HG02884 (cell line): ENCODE measurements at regions not wholly inside any gene's neighbourhood (a gene's known extent, or its start where the extent isn't known, plus 50 kb on each side); places are given as distances from the start of the nearest gene placed in this dataset.
"Not testable (repeated sequence)": the region's sequence is repeated elsewhere in the genome, so short reads cannot be mapped to it uniquely, and the experiment has no call there.

ENCODE experiments used
- ATAC-seq: cut with Tn5 transposase; IDR thresholded peaks from one replicate; pipeline ENCODE4 v1.9.1; 2021; ENCODE audit warnings: mild to moderate bottlenecking, moderate library complexity; ENCODE audit not compliant: unreplicated experiment

DNA sequence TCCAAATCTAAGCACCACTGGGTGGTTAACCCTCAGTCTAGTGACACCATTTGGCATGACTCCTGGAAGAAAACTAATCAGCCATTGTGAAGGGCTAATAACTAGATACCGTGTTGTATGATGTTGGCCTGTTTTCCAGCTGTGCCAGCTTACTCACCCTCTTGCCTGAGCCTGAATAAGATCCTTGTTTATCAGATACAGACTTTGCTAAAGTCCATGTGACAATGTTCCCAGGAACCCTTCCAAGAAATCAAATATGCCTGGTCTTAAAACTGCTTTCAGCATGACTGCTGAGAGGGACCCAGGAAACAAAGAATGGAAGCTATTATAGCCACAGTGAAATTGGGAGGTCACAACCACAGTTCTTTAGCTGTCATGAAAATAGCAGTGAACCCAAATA, 640.8 kb upstream of the INTU start:
- ATAC-seq: no peak

- ATAC-seq: no peak
Observed at GRCh38 chr4:126992910-126993309, 639.8 kb upstream of the INTU start.

DNA sequence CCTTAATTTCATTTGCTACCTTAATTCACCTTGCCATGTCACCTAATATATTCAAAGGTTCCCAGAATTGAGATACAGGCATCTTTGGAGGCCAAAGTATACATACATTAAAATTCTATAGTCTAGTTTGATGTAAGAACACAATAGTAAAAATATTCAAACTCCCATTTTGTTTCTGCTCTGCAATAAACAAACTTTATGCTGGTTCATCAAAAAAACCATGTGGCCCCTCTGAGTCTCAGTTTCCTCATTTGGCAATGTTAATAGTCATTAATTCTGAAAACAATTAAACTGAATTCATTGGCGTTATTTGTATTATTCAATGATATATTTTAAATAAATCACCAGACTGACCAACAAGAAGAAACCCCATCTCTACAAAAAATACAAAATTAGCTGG, 639.4 kb upstream of the INTU start:
- ATAC-seq: no peak

- no peak for ATAC-seq
Observed at GRCh38 chr4:126995235-126995634, 637.5 kb upstream of the INTU start.

GRCh38 chr4:127000110-127000509, 632.6 kb upstream of the INTU start:
- no peak for ATAC-seq

- no peak for ATAC-seq
Observed at GRCh38 chr4:127000846-127001245, 631.9 kb upstream of the INTU start.

- no peak for ATAC-seq
Observed at GRCh38 chr4:127001933-127002332, 630.8 kb upstream of the INTU start.

DNA sequence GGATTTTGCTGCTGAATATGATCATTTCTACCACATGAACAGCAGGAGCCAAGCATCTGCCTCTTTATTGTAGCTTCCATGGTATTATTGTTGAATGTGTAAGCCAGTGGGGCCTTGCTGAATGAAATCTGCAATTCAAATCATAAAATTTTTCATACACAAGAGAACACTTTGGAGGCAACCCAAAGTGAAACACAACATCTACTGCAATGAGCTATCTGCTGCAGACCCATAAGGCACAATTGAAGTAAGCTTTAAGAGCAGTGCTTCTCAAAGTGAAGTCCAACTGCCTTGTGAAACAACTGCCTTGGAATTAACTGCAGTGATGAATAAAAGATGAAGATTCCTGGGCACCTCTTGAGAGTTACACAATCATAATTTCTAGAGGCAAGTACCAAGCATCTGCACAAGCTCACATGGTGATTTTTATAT, 626.3 kb upstream of the INTU start:
- no peak for ATAC-seq

GRCh38 chr4:127007305-127007704, 625.5 kb upstream of the INTU start:
- no peak for ATAC-seq

DNA sequence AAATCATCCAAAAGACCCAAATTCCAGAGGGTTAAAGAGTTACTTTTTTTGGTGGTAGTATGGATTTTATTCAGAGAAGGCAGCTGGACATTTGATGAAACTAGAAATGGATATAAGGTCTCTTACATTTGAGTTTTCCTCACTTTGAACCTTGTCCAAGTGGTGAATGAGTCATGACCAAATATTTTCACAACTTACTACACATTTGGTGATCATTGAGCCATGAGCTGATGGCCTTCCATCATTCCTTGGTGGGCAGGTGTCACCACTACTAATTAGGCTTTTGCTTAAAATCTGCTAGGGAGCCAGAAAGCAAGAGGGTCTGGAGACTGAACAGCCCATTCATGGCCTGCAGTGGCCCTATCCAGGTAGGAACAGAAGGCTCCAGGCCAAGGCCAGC, 620.2 kb upstream of the INTU start:
- ATAC-seq: no peak

- no peak for ATAC-seq
Observed at GRCh38 chr4:127015667-127016117, 617.1 kb upstream of the INTU start.

GRCh38 chr4:127018381-127018780, 614.4 kb upstream of the INTU start:
- ATAC-seq: no peak

DNA sequence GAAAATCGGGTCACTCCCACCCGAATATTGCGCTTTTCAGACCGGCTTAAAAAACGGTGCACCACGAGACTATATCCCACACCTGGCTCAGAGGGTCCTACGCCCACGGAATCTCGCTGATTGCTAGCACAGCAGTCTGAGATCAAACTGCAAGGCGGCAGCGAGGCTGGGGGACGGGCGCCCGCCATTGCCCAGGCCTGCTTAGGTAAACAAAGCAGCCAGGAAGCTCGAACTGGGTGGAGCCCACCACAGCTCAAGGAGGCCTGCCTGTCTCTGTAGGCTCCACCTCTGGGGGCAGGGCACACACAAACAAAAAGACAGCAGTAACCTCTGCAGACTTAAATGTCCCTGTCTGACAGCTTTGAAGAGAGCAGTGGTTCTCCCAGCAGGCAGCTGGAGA, 611.9 kb upstream of the INTU start:
- not testable (repeated sequence) for ATAC-seq

DNA sequence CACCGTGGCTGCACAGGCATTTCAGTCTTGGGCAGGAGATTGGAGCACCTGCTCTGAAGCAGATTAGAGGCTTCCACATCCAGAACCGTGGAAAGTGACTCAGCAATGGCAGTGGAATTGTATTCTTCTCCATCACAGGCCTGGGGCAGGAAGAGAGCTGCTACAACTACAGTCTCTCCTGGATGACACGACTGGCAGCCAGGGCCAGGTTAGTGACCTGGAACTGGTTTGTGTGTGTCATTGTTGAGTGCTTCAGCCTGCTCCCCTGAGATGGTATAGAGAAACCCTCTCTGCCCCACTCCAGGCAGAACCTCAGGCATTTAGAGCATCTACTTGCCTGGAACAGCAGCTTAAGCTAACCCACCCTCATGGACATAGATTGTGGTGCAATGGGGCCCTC, 596.5 kb upstream of the INTU start:
- ATAC-seq: no peak

- ATAC-seq: no peak
Observed at GRCh38 chr4:127045861-127046260, 586.9 kb upstream of the INTU start.

- no peak for ATAC-seq
Observed at GRCh38 chr4:127047930-127048329, 584.8 kb upstream of the INTU start.

DNA sequence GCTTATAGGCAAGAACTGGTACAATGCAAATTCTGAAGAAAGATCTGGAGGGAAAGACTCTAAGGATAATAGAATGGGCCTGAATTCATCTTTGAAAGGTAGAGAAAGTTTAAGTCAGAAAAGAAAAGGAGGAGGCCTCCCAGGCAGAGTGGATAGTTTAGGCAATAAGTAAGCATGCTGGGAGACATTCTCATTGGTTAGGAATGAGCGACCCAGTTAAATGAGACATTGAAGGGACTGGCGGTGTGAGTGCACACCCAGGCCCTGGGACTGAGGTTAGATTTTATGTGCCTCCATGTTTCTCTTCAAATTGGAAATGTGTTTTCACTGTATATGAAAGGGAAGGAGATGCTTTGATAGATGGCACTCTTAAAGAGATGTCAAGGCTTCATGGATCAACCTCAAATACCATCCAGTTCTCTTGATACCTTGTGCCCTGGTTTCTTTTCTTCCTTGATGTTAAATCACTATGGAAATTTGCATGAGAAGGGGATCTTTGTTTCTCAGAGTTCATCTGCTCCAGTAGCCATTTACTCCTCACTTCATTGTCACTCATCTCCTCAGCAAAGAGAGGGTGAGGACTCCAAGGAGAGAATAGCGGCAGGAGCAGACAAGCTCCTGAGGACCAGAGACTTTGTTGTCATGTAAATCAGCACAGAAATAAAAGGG, 584.2 kb upstream of the INTU start:
- no peak for ATAC-seq

GRCh38 chr4:127049526-127049925, 583.2 kb upstream of the INTU start:
- no peak for ATAC-seq

DNA sequence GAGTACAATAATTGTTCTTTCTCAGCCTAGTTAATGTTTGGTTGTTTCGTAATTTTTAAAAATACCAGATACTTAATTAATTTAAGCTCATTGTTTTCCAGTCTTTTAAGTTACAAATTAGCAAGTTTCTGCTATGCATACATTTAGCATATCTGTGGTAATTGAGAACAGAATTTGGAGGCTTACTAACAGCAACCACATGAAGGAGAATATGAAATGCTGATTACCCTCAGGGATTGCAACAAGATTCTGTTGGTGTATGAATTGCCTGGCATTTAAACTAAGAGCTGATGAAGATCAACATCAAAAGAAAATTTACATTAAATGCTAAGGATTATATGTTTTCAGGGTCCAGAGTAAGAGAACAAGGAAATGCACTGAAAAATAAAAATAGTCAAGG, 580.0 kb upstream of the INTU start:
- no peak for ATAC-seq

GRCh38 chr4:127055357-127055756, 577.4 kb upstream of the INTU start:
- no peak for ATAC-seq

DNA sequence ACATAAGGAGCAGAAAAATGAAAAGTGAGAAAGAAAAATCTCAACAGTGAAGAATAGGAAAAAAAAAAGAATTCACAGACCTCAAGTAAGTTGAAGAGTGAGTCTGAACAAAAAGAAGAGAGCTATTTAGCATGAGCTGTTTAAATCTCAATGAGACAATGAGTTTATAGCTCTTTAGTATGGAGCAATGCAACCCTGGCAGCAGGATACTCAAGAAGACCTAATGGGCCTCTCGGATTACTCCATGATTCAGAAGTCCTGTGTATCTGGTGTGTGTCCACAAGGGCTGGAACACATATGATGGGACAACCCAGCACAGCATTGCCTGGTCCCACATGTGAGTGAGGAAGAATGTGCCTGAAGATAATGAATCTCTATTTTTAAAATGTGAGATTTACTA, 563.1 kb upstream of the INTU start:
- no peak for ATAC-seq

DNA sequence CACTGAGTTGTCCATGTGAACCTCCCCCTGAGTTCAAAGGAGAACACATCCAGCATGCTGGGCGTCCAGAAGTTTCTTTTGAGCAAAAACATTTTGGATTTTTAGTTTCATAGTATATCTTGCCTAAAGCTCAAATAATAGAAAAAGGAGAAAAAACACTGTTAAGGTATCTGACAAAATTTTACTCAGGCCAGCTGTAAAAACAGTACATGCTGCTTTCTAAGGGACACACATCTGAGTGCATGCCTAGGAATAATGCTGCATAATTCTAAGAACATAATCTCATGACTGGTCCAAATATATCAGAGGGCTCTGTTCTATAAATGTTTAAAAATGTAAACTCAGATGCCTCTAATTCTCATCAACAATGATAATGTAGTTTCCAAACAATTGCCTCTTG, 561.3 kb upstream of the INTU start:
- ATAC-seq: no peak

- no peak for ATAC-seq
Observed at GRCh38 chr4:127080141-127080540, 552.6 kb upstream of the INTU start.
